Thyroid gland (tissue), 4 donors: ENCODE measurements at regions not wholly inside any gene's neighbourhood (a gene's known extent, or its start where the extent isn't known, plus 50 kb on each side); places are given as distances from the start of the nearest gene placed in this dataset.

Experiments used
- DNase-seq, 2 donors: peaks; one replicate each; pipeline ENCODE4 v3.0.0-alpha.2; 2019
- H3K27ac ChIP-seq, 3 donors: fragments of 200-600 bp; sonication (generic); 1 replicate in 2 of 3; 2 replicates in 1 of 3; pipeline ENCODE4 v1.5.1; 2016 to 2019; ENCODE audit warnings: mild to moderate bottlenecking in 1 of 3, moderate library complexity in 1 of 3
- H3K27me3 ChIP-seq: fragments of 200-600 bp; sonication (generic); one replicate; pipeline ENCODE4 v1.5.1; 2019
- H3K36me3 ChIP-seq, 2 donors: fragments of 200-600 bp; sonication (generic); one replicate each; pipeline ENCODE4 v1.5.1; 2016 to 2019
- H3K4me1 ChIP-seq, 2 donors: fragments of 200-600 bp; sonication (generic); one replicate each; pipeline ENCODE4 v1.5.1; 2017 to 2019
- H3K4me3 ChIP-seq, 3 donors: fragments of 200-600 bp; sonication (generic); replicated peaks in 1 of 3; 1 replicate in 2 of 3; 2 replicates in 1 of 3; pipeline ENCODE4 v1.5.1; 2016; ENCODE audit warnings: mild to moderate bottlenecking in 1 of 3
- H3K9me3 ChIP-seq: fragments of 200-600 bp; sonication (generic); one replicate; pipeline ENCODE4 v1.5.1; 2017
- CTCF ChIP-seq, 6 experiments: fragments of 200-600 bp in 3 of 6; fragments of 450-650 bp in 3 of 6; sonication (generic) in 3 of 6; IDR thresholded peaks; one replicate each; pipeline ENCODE4 v1.5.1; 2016 to 2019; ENCODE audit warnings: antibody characterized with exemption in 6 of 6, mild to moderate bottlenecking in 2 of 6, inconsistent platforms in 1 of 6, moderate library complexity in 1 of 6
- POLR2A ChIP-seq, 2 donors: fragments of 450-650 bp; IDR thresholded peaks; one replicate each; pipeline ENCODE4 v1.6.1; 2017; ENCODE audit warnings: antibody characterized with exemption in 2 of 2, mild to moderate bottlenecking in 2 of 2, moderate library complexity in 1 of 2
- WGBS, 2 donors: methylation state at CpG; one replicate each; pipeline ENCODE4 v1.1.5; 2017; 5-methylcytosine and 5-hydroxymethylcytosine counted together
- intact Hi-C: fragments of 100-400 bp; cut with DNase I; formaldehyde crosslinking; loops from one replicate; pipeline ENCODE4 v1.15.1; 2023

GRCh38 chr1:81298266-81298665, 502.5 kb upstream of the ADGRL2 start:
- WGBS, 2 donors = 89 to 94% methylated on average over 3 of the region's 3 CpGs
- Histone ChIP-seq H3K4me3 (no peak overlapping the region), H3K9me3 (no peaks in the 10 kb centered on the region), H3K36me3 (no peaks in the 10 kb centered on the region), H3K27me3 (no peaks in the 10 kb centered on the region), H3K27ac (no peak overlapping the region), H3K4me1 (no peaks in the 10 kb centered on the region)
- DNase-seq = no peak
- TF ChIP-seq POLR2A (IDR thresholded peaks at IDR 0.05) = no peak
- intact Hi-C loops = no loop called here

- TF ChIP-seq CTCF (IDR thresholded peaks at IDR 0.05) = no peak
- TF ChIP-seq POLR2A (IDR thresholded peaks at IDR 0.05) = no peak
- intact Hi-C loops = no loop called here
- WGBS, 2 donors = 59 to 67% methylated on average over 1 of the region's 1 CpG
- Histone ChIP-seq H3K4me1 (no peaks in the 10 kb centered on the region), H3K27me3 (no peaks in the 10 kb centered on the region), H3K27ac (no peak overlapping the region), H3K4me3 (no peak overlapping the region), H3K36me3 (no peaks in the 10 kb centered on the region), H3K9me3 (no peaks in the 10 kb centered on the region)
- no peak for DNase-seq
Observed at GRCh38 chr1:81296601-81297000, 504.1 kb upstream of the ADGRL2 start.

- H3K4me3 ChIP-seq = no peak overlapping the region
- intact Hi-C loops = no loop called here
- no peaks in the 10 kb centered on the region for H3K9me3 ChIP-seq
- no peak for DNase-seq
- no peak overlapping the region for H3K27ac ChIP-seq
- TF ChIP-seq CTCF (IDR thresholded peaks at IDR 0.05) (no peak), POLR2A (IDR thresholded peaks at IDR 0.05) (no peak)
- H3K36me3 ChIP-seq = no peaks in the 10 kb centered on the region
- no peaks in the 10 kb centered on the region for H3K27me3 ChIP-seq
- 93 to 95% methylated on average over 6 of the region's 6 CpGs for WGBS, 2 donors
- H3K4me1 ChIP-seq = no peaks in the 10 kb centered on the region
Observed at GRCh38 chr1:81290326-81290725, 510.4 kb upstream of the ADGRL2 start.

- no peaks in the 10 kb centered on the region for H3K4me1 ChIP-seq
- TF ChIP-seq CTCF (IDR thresholded peaks at IDR 0.05) = no peak
- no peak for TF ChIP-seq POLR2A (IDR thresholded peaks at IDR 0.05)
- intact Hi-C loops = no loop called here
- H3K4me3 ChIP-seq = no peak overlapping the region
- no peak overlapping the region for H3K27ac ChIP-seq
- 96 to 100% methylated on average over 2 of the region's 2 CpGs for WGBS, 2 donors
- H3K27me3 ChIP-seq = no peaks in the 10 kb centered on the region
- H3K36me3 ChIP-seq = no peaks in the 10 kb centered on the region
- DNase-seq = no peak
- no peaks in the 10 kb centered on the region for H3K9me3 ChIP-seq
Observed at GRCh38 chr1:81288689-81289088, 512.0 kb upstream of the ADGRL2 start.

- Histone ChIP-seq H3K27me3 (no peaks in the 10 kb centered on the region), H3K4me3 (no peak overlapping the region), H3K4me1 (no peaks in the 10 kb centered on the region), H3K9me3 (no peaks in the 10 kb centered on the region), H3K27ac (no peak overlapping the region), H3K36me3 (no peaks in the 10 kb centered on the region)
- TF ChIP-seq POLR2A (IDR thresholded peaks at IDR 0.05) (no peak), CTCF (IDR thresholded peaks at IDR 0.05) (no peak)
- WGBS, 2 donors = 42 to 77% methylated on average over 2 of the region's 2 CpGs
- DNase-seq = no peak
- intact Hi-C loops = no loop called here
Observed at GRCh38 chr1:81287411-81288080, 513.2 kb upstream of the ADGRL2 start.
